ENCODE measurements at regions not wholly inside any gene's neighbourhood (a gene's known extent, or its start where the extent isn't known, plus 50 kb on each side); places are given as distances from the start of the nearest gene placed in this dataset.

DNA sequence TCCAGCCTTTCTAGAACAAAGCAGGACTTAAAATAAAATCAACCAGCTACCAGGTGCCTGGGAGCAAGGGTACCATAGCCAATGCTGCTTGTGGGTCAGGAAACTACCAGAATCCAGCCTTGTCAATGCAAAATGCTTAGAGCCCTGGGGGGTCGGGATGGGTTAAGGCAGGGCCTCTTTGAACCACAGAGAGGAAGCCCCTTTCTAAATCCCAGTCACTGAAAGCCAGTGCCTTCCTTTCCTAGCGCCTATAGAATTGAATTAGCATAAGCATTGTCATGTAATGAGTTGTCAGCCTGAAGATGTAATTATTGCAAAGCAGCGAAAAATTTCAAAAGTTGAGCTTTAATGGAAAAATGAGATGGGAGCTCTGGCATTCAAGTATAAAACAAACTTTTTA is 176.6 kb upstream of the DAB1 start (continued):
- TF ChIP-seq POLR2AphosphoS2 (IDR thresholded peaks at IDR 0.05; ENCODE audit: low read depth, low read length) (no peak), EGR1 (IDR thresholded peaks at IDR 0.05; ENCODE audit: borderline replicate concordance in 1 of 2, low read depth in 2 of 2, low read length in 2 of 2) (no peak), YY1 (IDR thresholded peaks at IDR 0.05; ENCODE audit: low read depth, low read length) (no peak), SREBF2 (IDR thresholded peaks at IDR 0.05; ENCODE audit: low read length) (no peak), CEBPB (IDR thresholded peaks at IDR 0.05; ENCODE audit: borderline replicate concordance in 1 of 2, low read depth in 2 of 2, low read length in 2 of 2) (no peak), TCF7 (IDR thresholded peaks at IDR 0.05; ENCODE audit: borderline replicate concordance) (no peak), SUZ12 (IDR thresholded peaks at IDR 0.05; ENCODE audit: unreplicated experiment) (no peak), KLF5 (IDR thresholded peaks at IDR 0.05; ENCODE audit: partially characterized antibody) (no peak), ZZZ3 (IDR thresholded peaks at IDR 0.05; ENCODE audit: control insufficient read depth, insufficient read length, low read depth) (no peak)

DNA sequence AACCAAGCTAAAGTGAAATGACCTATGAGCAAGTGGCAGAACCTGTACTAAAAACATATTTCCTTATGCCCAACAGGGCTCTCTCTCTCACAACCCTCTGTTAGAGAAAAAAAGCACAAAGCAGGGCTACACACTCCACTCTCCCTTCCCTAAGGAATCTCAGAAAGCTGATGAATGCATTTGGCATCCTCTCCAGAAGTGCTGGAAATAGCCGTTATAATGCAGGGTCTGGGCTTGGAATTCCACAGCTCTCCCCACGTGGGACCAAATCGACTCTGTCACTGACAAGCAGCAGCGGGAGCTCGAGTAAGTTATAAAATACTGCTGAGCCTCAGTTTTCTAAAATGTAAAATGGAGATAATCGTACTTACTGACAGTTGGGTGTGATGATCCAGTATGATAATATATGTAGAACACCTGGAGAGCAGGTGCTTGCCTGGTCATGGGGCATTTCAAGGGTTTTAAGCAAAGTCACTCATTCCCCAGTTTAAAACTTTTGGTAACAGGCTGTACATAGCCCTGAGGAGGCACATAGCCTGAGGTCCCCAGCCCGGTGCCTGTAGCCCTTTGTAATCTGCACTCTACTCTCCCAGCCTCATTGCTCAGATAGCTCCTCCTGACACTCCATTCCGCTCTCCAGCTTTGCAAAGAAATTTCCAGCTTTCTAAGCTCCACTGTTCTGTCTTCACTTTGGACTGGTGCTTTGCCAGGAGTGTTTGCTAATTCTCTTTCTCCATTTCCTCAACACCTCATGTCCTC is 175.6 kb upstream of the DAB1 start:
- no peaks in the 10 kb centered on the region; a peak in 1 of 4 replicates for H3K27me3 ChIP-seq (replicated peaks in 1 of 2; ENCODE audit: control insufficient read depth in 2 of 2, insufficient read depth in 2 of 2, low read length in 1 of 2)
- no peaks in the 10 kb centered on the region for H3K4me1 ChIP-seq (ENCODE audit: control insufficient read depth, insufficient read depth, low read length)
- ChIA-PET POLR2A (no interaction called here), SMC1A (ENCODE audit: uncharacterized antibody, unreplicated experiment) (no interaction called here), RAD21 (ENCODE audit: unreplicated experiment) (no interaction called here), CTCF (no interaction called here)
- no peaks in the 10 kb centered on the region for H3K9me3 ChIP-seq (replicated peaks; ENCODE audit: control insufficient read depth, insufficient read depth, low read length)
- 16% methylated on average over 8 of the region's 8 CpGs for WGBS (ENCODE audit: insufficient coverage, insufficient replicate concordance, low lambda C conversion rate, missing lambda C conversion rate)
- H3K4me3 ChIP-seq, result no peak overlapping the region
- no peaks in the 10 kb centered on the region for H4K20me1 ChIP-seq (ENCODE audit: control insufficient read depth, insufficient read depth)
- no peak overlapping the region for H3K9ac ChIP-seq (ENCODE audit: control insufficient read depth, insufficient read depth, low read length)
- H2AFZ ChIP-seq (ENCODE audit: control insufficient read depth, low read depth, low read length), result no peak overlapping the region
- TF ChIP-seq MTA3 (IDR thresholded peaks at IDR 0.05; ENCODE audit: borderline replicate concordance, low read length) (no peak), IKZF1 (conservative IDR thresholded peaks at IDR 0.05) (no peak)
- DNase-seq (ENCODE audit: low read depth, low spot score), result no peak
- FAIRE-seq, result no peak
- no peaks in the 10 kb centered on the region for H3K36me3 ChIP-seq (ENCODE audit: control insufficient read depth in 2 of 2, insufficient read depth in 2 of 2, low read length in 1 of 2)
- ATAC-seq, result no peak
- intact Hi-C loops (cut with micrococcal nuclease; ENCODE audit: unreplicated experiment) (no loop called here), in situ Hi-C loops (cut with MboI) (no loop called here)
- H3K4me2 ChIP-seq (ENCODE audit: control insufficient read depth, insufficient read depth), result no peak overlapping the region
- BruUV-seq (replicated peaks), result no TSS peak
- no peak overlapping the region for H3K27ac ChIP-seq (ENCODE audit: control insufficient read depth, insufficient read depth)
- no peaks in the 10 kb centered on the region for H3K79me2 ChIP-seq (ENCODE audit: control insufficient read depth, insufficient read depth, low read length)

Measured in GM12878 (cell line).